Right atrium auricular region (tissue), 2 donors: ENCODE measurements at regions not wholly inside any gene's neighbourhood (a gene's known extent, or its start where the extent isn't known, plus 50 kb on each side); places are given as distances from the start of the nearest gene placed in this dataset.

Source experiments
- DNase-seq: peaks from one replicate; pipeline ENCODE4 v3.0.0-alpha.2; 2019; ENCODE audit warnings: low spot score
- H3K27ac ChIP-seq, 2 donors: fragments of 200-600 bp; sonication (generic); 1 replicate in 1 of 2; 2 replicates in 1 of 2; pipeline ENCODE4 v1.5.1; 2016 to 2019
- H3K27me3 ChIP-seq, 2 donors: fragments of 200-600 bp; sonication (generic); one replicate each; pipeline versions ENCODE4 v1.5.1 to v1.6.0; 2017 to 2019
- H3K36me3 ChIP-seq: fragments of 200-600 bp; sonication (generic); one replicate; pipeline ENCODE4 v1.5.1; 2016
- H3K4me1 ChIP-seq, 2 donors: fragments of 200-600 bp; sonication (generic); one replicate each; pipeline versions ENCODE4 v1.5.1 to v1.6.0; 2017 to 2019
- H3K4me3 ChIP-seq, 2 donors: fragments of 200-600 bp; sonication (generic); 1 replicate in 1 of 2; 2 replicates in 1 of 2; pipeline ENCODE4 v1.5.1; 2017 to 2019; ENCODE audit warnings: mild to moderate bottlenecking in 1 of 2, moderate library complexity in 1 of 2
- H3K9me3 ChIP-seq, 2 donors: fragments of 200-600 bp; sonication (generic); one replicate each; pipeline ENCODE4 v1.5.1; 2019
- CTCF ChIP-seq, 2 donors: fragments of 200-600 bp; sonication (generic); IDR thresholded peaks; one replicate each; pipeline ENCODE4 v1.5.1; 2019; ENCODE audit warnings: antibody characterized with exemption in 2 of 2

- peaks cover 0 to 20% of the 10 kb centered on the region in 2 donors for H3K9me3 ChIP-seq
- H3K27me3 ChIP-seq = no peaks in the 10 kb centered on the region
- H3K27ac ChIP-seq = no peak overlapping the region
- no peak for DNase-seq
- TF ChIP-seq CTCF (IDR thresholded peaks at IDR 0.05) = no peak
- H3K36me3 ChIP-seq = no peaks in the 10 kb centered on the region
- no peak overlapping the region for H3K4me3 ChIP-seq
- no peaks in the 10 kb centered on the region for H3K4me1 ChIP-seq
Observed at GRCh38 chr6:81978230-81978629, 225.7 kb upstream of the TENT5A start.

GRCh38 chr6:81977486-81977885 lies 225.0 kb upstream of the TENT5A start:
- Histone ChIP-seq H3K27me3 (no peaks in the 10 kb centered on the region), H3K4me3 (no peak overlapping the region), H3K27ac (no peak overlapping the region), H3K36me3 (no peaks in the 10 kb centered on the region), H3K9me3 (peaks cover 0 to 27% of the 10 kb centered on the region in 2 donors), H3K4me1 (no peaks in the 10 kb centered on the region)
- no peak for TF ChIP-seq CTCF (IDR thresholded peaks at IDR 0.05)
- DNase-seq = no peak

- H3K4me1 ChIP-seq = no peaks in the 10 kb centered on the region
- DNase-seq = no peak
- no peaks in the 10 kb centered on the region for H3K27me3 ChIP-seq
- no peak for TF ChIP-seq CTCF (IDR thresholded peaks at IDR 0.05)
- peaks cover 0 to 15% of the 10 kb centered on the region in 2 donors for H3K9me3 ChIP-seq
- no peaks in the 10 kb centered on the region for H3K36me3 ChIP-seq
- H3K27ac ChIP-seq = no peak overlapping the region
- H3K4me3 ChIP-seq = no peak overlapping the region
Observed at GRCh38 chr6:81969814-81970213, 217.3 kb upstream of the TENT5A start.

- Histone ChIP-seq H3K4me1 (no peaks in the 10 kb centered on the region), H3K9me3 (peaks cover 0 to 13% of the 10 kb centered on the region in 2 donors), H3K4me3 (no peak overlapping the region), H3K36me3 (no peaks in the 10 kb centered on the region), H3K27ac (no peak overlapping the region), H3K27me3 (no peaks in the 10 kb centered on the region)
- DNase-seq = no peak
- no peak for TF ChIP-seq CTCF (IDR thresholded peaks at IDR 0.05)
Observed at GRCh38 chr6:81969011-81969410, 216.5 kb upstream of the TENT5A start.

GRCh38 chr6:81966968-81967367 lies 214.5 kb upstream of the TENT5A start:
- TF ChIP-seq CTCF (IDR thresholded peaks at IDR 0.05) = no peak
- no peak for DNase-seq
- Histone ChIP-seq H3K36me3 (no peaks in the 10 kb centered on the region), H3K27ac (no peak overlapping the region), H3K4me3 (no peak overlapping the region), H3K9me3 (no peaks in the 10 kb centered on the region), H3K4me1 (no peaks in the 10 kb centered on the region), H3K27me3 (no peaks in the 10 kb centered on the region)

GRCh38 chr6:81962198-81962597 lies 209.7 kb upstream of the TENT5A start:
- TF ChIP-seq CTCF (IDR thresholded peaks at IDR 0.05) = no peak
- H3K9me3 ChIP-seq = no peaks in the 10 kb centered on the region
- H3K4me1 ChIP-seq = no peaks in the 10 kb centered on the region
- H3K27ac ChIP-seq = no peak overlapping the region
- no peaks in the 10 kb centered on the region for H3K36me3 ChIP-seq
- H3K27me3 ChIP-seq = no peaks in the 10 kb centered on the region
- no peak for DNase-seq
- H3K4me3 ChIP-seq = no peak overlapping the region
